ENCODE measurements at regions not wholly inside any gene's neighbourhood (a gene's known extent, or its start where the extent isn't known, plus 50 kb on each side); places are given as distances from the start of the nearest gene placed in this dataset.

GRCh38 chr2:226680719-226681118 lies 118.9 kb downstream of the IRS1 start:
- DNase-seq, result no peak

- DNase-seq, result no peak
These were observed 120.1 kb downstream of the IRS1 start for GRCh38 chr2:226679389-226680065.

GRCh38 chr2:226678422-226678821 lies 121.2 kb downstream of the IRS1 start:
- no peak for DNase-seq

- no peak for DNase-seq
These were observed 122.5 kb downstream of the IRS1 start for GRCh38 chr2:226677080-226677479.

- DNase-seq, result no peak
These were observed 123.0 kb downstream of the IRS1 start for GRCh38 chr2:226676618-226677017.

GRCh38 chr2:226674123-226674522 lies 125.5 kb downstream of the IRS1 start:
- DNase-seq, result no peak

GRCh38 chr2:226673314-226673723 lies 126.3 kb downstream of the IRS1 start:
- no peak for DNase-seq

- DNase-seq, result no peak
These were observed 128.4 kb downstream of the IRS1 start for GRCh38 chr2:226671141-226671676.

- DNase-seq, result no peak
These were observed 129.7 kb downstream of the IRS1 start for GRCh38 chr2:226669905-226670304.

- no peak for DNase-seq
These were observed 130.4 kb downstream of the IRS1 start for GRCh38 chr2:226669249-226669648.

- DNase-seq, result no peak
These were observed 131.9 kb downstream of the IRS1 start for GRCh38 chr2:226667736-226668135.

- no peak for DNase-seq
These were observed 134.3 kb downstream of the IRS1 start for GRCh38 chr2:226665306-226665831.

GRCh38 chr2:226664661-226665060 lies 135.0 kb downstream of the IRS1 start:
- DNase-seq, result no peak

GRCh38 chr2:226664140-226664539 lies 135.5 kb downstream of the IRS1 start:
- DNase-seq, result no peak

GRCh38 chr2:226661789-226662545 lies 137.7 kb downstream of the IRS1 start:
- no peak for DNase-seq

- no peak for DNase-seq
These were observed 139.1 kb downstream of the IRS1 start for GRCh38 chr2:226660526-226660925.

GRCh38 chr2:226660124-226660523 lies 139.5 kb downstream of the IRS1 start:
- no peak for DNase-seq

GRCh38 chr2:226659410-226659809 lies 140.2 kb downstream of the IRS1 start:
- DNase-seq, result no peak

GRCh38 chr2:226658555-226658954 lies 141.1 kb downstream of the IRS1 start:
- DNase-seq, result no peak

- DNase-seq, result no peak
These were observed 142.1 kb downstream of the IRS1 start for GRCh38 chr2:226657340-226658053.

GRCh38 chr2:226656367-226656766 lies 143.3 kb downstream of the IRS1 start:
- no peak for DNase-seq

- no peak for DNase-seq
These were observed 143.7 kb downstream of the IRS1 start for GRCh38 chr2:226655871-226656270.
